ENCODE measurements at regions not wholly inside any gene's neighbourhood (a gene's known extent, or its start where the extent isn't known, plus 50 kb on each side); places are given as distances from the start of the nearest gene placed in this dataset.

DNA sequence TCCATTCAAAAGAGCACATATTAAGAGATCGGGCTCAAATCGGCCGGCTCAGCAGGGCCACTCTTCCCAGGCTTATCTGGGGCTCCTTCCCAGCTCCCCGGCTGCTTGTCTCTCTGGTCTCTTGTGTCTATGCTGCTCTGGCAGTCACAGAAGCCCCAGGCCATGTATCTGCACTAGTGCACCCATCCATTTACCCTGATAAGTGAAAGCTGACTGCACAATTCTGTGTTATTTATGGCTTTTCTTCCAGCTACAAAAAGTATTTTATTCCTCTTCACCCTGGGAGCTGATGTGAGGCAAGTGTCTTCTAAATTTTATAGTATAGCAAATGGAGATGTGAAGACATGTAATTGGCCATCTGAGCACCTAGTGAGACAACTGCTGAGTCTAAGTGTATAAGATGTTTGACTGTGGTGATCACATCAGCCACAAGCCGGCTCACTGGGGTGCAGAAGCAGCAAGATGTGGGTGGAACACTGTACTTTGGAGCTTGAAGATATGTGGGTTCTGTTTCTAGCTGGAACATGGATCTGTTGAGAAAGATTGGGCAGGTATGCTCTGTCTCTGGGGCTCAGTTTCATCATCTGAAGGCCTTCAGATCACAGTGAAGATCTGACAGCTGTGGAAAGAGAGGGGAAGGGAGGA is 78.1 kb upstream of the MPHOSPH6 start:
- TF ChIP-seq CTCF (IDR thresholded peaks at IDR 0.05) = no peak
- Mint-ChIP-seq H3K4me3 (ENCODE audit: unreplicated experiment) (no peak overlapping the region), H3K36me3 (ENCODE audit: low read depth) (no peaks in the 10 kb centered on the region), H3K4me1 (ENCODE audit: low read depth) (no peaks in the 10 kb centered on the region), H3K27ac (ENCODE audit: unreplicated experiment) (no peak overlapping the region), H3K27me3 (ENCODE audit: low read depth) (peaks cover 16% of the 10 kb centered on the region), H3K9me3 (ENCODE audit: low read depth) (peaks cover 17% of the 10 kb centered on the region)
- no peak for DNase-seq (ENCODE audit: low spot score)

DNA sequence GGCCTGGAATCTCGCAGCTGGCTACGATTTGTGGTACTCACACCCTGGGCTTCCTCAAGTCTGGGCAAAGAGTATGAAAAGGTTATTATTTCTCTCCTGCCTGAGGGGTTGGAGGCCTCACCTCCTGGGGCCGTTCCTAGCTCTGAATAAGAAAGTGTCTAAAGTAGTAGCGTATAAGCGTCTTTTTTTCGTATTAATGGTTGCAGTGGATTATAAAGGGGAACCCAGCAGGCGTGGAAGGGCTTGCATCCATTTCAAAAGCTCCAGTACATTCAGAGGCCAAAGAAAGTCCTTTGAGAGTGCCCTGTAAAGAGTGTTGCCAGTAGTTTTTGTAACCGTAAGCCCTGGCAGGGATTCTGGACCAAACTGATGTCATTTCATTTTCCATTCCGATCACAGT is 72.2 kb upstream of the MPHOSPH6 start:
- H3K36me3 Mint-ChIP-seq (ENCODE audit: low read depth) = no peaks in the 10 kb centered on the region
- no peak overlapping the region for H3K4me3 Mint-ChIP-seq (ENCODE audit: unreplicated experiment)

DNA sequence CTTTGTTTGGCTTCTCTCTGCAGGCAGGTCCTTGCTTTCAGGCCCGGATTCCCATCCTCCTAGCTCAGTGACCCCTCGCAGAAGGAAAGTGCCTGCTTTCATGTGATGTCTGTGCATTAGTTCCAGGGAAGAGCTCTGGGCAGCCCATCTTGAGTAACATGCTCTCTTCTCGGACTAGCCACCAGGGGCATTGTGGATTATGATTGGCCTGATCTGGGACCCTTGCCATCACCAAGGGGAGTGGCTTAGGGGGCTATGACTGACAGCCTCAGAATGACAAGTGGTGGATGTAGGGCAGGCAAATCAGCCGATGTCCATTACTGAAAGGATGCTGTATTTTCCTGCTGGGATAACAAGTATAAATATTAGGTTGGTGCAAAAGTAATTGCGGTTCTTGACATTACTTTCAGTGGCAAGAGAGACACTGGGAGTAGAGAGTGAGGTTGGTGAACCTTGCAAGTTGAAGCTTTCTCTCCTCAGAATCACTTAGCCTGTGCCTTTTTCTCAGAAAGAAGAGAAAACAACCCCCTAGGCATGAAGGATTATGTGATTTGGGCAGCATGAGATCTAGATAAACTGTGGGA is 71.5 kb upstream of the MPHOSPH6 start:
- no peaks in the 10 kb centered on the region for H3K36me3 Mint-ChIP-seq (ENCODE audit: low read depth)
- no peak overlapping the region for H3K27ac Mint-ChIP-seq (ENCODE audit: unreplicated experiment)
- peaks cover 9% of the 10 kb centered on the region for H3K9me3 Mint-ChIP-seq (ENCODE audit: low read depth)
- no peak for DNase-seq (ENCODE audit: low spot score)
- no peak for TF ChIP-seq CTCF (IDR thresholded peaks at IDR 0.05)
- H3K4me3 Mint-ChIP-seq (ENCODE audit: unreplicated experiment) = no peak overlapping the region
- peaks cover 17% of the 10 kb centered on the region for H3K27me3 Mint-ChIP-seq (ENCODE audit: low read depth)
- no peaks in the 10 kb centered on the region for H3K4me1 Mint-ChIP-seq (ENCODE audit: low read depth)

More for the DNA sequence above, 72.2 kb upstream of the MPHOSPH6 start:
- H3K4me1 Mint-ChIP-seq (ENCODE audit: low read depth) = no peaks in the 10 kb centered on the region
- no peak overlapping the region for H3K27ac Mint-ChIP-seq (ENCODE audit: unreplicated experiment)
- peaks cover 17% of the 10 kb centered on the region for H3K27me3 Mint-ChIP-seq (ENCODE audit: low read depth)
- DNase-seq (ENCODE audit: low spot score) = no peak
- peaks cover 9% of the 10 kb centered on the region for H3K9me3 Mint-ChIP-seq (ENCODE audit: low read depth)
- no peak for TF ChIP-seq CTCF (IDR thresholded peaks at IDR 0.05)

DNA sequence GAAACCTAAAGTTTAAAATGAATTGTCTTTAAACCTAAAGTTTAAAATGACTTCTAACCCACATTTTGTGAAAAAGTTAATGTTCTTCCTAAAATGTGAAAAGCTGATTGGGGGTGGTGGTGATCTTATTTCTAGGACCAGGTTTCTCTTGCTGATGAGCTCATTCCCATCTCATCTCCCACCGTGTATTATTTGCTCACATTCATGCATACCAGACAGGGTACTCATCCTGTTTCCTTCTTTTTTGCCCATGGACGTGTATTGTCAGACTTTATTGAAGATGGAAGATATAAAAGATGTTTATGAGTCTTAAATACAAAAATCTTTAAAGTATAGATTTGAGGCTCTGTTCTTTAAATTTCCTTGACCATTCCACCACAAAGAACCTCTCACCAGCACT is 70.1 kb upstream of the MPHOSPH6 start:
- Mint-ChIP-seq H3K27me3 (ENCODE audit: low read depth) (peaks cover 21% of the 10 kb centered on the region), H3K4me1 (ENCODE audit: low read depth) (no peaks in the 10 kb centered on the region), H3K36me3 (ENCODE audit: low read depth) (no peaks in the 10 kb centered on the region), H3K27ac (ENCODE audit: unreplicated experiment) (no peak overlapping the region), H3K4me3 (ENCODE audit: unreplicated experiment) (no peak overlapping the region), H3K9me3 (ENCODE audit: low read depth) (peaks cover 9% of the 10 kb centered on the region)
- no peak for TF ChIP-seq CTCF (IDR thresholded peaks at IDR 0.05)
- DNase-seq (ENCODE audit: low spot score) = no peak

DNA sequence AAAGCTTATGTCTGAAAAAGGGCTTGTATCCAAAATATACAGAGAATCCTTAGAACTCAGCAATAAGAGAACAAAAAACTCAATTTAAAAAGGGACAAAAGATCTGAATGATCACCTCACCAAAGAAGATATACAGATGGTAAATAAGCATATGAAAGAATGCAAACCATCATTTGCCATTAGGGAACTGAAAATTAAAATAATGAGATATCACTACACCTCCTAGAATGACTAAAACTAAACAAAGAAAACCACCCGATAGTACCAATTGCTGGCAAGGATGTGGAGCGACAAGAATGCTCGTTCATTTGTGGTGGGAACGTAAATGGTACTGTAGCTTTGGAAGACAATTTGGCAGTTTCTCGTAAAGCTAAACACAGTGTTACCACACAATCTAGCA is 66.9 kb upstream of the MPHOSPH6 start:
- Mint-ChIP-seq H3K4me3 (ENCODE audit: unreplicated experiment) (no peak overlapping the region), H3K27me3 (ENCODE audit: low read depth) (peaks cover 26% of the 10 kb centered on the region), H3K27ac (ENCODE audit: unreplicated experiment) (no peak overlapping the region), H3K4me1 (ENCODE audit: low read depth) (no peaks in the 10 kb centered on the region), H3K9me3 (ENCODE audit: low read depth) (no peaks in the 10 kb centered on the region), H3K36me3 (ENCODE audit: low read depth) (no peaks in the 10 kb centered on the region)
- no peak for DNase-seq (ENCODE audit: low spot score)
- TF ChIP-seq CTCF (IDR thresholded peaks at IDR 0.05) = no peak

Measured in chondrocyte (in vitro differentiated cells).